ENCODE measurements at regions not wholly inside any gene's neighbourhood (a gene's known extent, or its start where the extent isn't known, plus 50 kb on each side); places are given as distances from the start of the nearest gene placed in this dataset.

DNA sequence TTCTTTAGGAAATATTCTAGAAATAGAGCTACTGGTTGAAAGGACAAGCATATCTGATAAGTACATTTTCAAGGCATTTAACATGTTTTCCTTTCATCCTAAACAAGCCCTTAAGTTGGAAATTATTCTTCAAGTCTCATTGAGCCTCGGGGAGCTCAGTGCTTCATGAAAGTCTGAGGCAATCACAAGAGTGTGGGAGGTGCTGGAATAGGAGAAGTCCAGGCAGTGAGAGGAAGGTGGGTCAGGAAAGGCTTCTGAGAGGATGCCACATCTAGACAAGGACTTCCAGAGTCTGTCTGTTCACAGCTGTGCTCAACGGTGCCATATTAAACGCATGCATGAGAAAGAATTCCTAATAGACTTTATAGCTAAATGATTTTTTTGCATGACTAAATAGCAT lies 69.8 kb downstream of the CD83 start:
- no peak for DNase-seq

DNA sequence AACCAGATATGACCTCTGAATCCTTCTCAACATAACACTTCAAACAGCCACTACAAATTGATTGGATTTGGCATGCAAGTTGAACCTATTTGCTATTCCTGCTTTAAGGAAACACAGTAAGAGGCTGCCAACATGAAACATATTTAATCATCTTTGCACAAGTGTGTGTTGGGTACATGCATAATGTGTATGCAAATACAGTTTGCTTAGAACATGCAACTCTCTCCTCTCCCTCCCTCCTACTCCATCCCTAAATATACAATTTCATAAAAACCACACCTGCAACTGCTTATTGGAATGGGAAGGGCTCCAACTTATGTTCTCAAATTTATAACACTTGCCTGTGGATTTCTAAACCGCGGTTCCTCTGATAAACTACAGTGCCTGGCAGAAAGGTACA lies 71.5 kb downstream of the CD83 start:
- no peak for DNase-seq

DNA sequence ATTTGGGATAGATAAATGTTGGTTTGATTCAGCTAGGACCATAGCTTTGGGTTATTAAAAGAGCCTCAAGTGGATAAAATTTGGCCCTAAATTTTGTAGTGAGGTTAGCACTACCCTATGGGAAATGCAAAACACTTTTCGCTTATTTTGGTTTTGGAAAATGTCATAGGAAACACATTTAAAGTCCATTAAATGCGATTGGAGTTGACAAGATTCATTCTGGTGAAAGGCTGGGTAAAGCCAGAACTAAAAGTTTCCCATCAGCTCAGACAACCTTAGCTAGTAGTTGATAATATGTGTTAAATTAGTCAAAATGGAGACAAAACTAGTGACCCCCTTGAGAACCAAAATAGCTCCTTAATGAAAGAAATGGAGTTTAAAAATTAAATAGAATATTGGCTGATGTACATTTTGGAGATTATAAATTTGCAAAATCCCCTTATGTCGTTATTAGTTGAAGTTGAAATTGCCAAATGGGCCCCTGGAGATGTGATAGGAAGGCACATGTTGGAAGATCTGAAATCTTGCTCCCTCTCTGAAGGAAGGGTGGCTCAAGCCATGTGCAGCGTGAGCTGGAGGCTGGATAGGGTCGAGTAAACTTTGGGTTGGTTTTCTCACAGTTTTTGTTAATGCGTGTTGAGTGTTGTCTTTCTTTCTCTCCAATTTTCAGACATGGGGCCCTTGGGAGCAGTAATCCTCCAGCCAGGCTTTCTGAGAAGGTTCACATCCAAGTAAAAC lies 72.8 kb downstream of the CD83 start:
- DNase-seq, result no peak

DNA sequence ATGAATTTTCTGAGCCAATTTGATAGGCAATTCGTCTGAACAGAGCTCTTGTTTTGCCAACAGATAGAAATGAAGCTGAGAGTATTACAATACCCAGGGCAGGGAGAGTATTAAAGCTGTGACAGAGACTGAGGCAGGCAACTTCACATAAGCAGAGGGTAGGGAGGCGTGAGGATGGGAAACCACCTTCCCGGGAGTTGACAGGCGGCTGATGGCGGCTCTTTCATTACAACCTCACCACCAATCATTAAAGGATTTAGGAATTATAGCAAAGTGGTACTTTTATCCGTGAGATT lies 73.3 kb downstream of the CD83 start:
- DNase-seq, result no peak

DNA sequence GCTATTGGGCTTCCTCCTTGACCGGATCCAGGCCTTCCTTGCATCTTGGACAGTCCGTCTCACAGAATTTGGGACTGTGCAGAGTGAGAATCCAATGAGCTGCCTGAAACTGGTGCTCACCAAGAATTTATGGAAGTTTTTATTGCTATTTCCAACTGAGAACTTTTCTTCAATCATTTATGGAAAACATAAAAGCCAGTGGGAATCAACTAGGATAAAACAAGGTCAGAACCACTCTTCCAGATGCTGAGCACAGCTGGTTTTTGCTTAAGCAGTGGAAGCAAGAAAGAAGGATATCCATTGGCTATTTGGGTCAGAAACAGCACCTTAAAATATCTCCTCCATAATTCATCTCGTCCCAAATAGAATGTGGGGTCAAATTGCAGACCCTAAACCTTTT lies 74.2 kb downstream of the CD83 start:
- DNase-seq, result no peak

DNA sequence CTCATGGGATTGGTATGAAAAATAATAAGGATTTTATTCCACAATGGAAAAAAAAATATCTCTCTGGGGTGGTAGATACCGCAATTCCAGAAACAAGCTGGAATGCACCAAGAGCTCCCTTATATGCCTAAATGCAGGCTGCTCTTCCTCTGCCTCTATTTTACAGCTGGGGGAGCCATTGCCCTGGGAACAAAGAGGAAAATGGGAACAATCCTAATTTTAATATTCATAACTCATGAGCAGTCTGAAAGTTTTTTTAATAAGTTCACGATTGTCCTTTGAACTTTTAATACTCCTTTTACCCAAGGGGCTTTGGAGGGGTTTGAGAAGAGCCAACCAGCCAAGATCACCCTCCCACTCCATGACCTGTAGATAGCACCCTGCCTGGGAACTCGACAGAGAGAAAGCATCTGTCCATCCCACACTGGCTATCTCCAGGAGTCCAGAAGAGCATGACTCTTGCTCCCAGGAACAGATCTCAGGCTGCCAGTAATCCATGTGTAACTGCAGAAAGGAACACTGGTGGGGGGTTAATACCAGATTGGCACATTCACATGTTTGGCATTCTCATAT lies 74.7 kb downstream of the CD83 start:
- DNase-seq, result no peak

DNA sequence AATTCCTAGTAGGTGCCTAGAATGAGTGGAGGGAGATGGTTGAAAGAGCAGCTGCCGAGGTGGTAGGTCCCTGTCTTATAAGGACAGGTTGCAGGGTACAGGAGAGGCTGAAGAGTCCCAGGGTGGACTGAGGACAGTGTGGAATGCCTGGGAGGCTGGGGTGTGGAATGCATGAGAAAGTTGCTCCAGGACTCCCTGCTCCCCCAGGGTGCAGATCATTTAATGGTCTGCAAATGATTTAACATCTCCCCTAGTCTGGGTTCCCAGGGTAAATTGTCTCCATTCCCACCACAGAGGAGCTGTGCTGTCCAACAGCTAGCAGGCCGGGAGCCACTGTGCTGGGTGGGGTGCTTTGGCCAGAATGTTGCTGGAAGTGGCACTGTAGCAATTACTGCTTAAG lies 76.0 kb downstream of the CD83 start:
- DNase-seq, result no peak

DNA sequence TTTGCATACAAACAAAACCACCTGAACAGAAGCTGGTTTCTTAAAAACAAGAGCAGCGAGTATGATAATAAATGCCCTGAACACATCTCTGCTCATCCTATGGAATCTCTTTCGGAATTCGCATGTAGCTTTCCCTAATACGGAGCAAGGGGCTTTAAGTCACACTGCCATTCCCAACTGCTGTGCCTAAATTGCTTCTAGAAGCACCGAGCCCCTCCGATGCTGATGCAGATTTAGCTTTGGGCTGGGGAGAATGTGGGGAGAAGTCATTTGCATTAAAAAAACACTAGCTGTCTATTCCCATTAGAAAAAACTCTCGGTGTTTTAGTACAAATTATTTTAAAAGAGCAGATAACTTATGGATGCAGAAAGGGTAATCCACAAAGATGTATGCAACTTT lies 76.9 kb downstream of the CD83 start:
- no peak for DNase-seq

DNA sequence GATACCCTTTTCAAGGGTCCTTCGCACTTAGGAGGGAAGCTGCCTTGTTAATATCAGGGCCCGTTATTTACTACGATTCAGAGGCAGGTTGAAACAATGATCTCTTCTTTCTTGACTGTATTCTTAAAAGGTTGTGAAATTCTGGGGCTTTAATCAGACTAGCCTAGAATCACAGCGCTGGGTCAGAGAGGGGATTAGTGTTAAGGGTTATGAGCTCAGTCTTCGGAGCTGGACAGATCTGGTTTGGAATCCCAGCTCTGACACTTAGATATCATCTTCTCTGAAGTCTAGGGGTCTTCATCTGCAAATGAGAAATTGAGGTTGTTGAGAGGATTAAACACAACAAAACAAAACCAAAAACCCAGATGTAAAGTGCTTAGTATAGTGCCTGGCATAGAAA lies 77.4 kb downstream of the CD83 start:
- no peak for DNase-seq

DNA sequence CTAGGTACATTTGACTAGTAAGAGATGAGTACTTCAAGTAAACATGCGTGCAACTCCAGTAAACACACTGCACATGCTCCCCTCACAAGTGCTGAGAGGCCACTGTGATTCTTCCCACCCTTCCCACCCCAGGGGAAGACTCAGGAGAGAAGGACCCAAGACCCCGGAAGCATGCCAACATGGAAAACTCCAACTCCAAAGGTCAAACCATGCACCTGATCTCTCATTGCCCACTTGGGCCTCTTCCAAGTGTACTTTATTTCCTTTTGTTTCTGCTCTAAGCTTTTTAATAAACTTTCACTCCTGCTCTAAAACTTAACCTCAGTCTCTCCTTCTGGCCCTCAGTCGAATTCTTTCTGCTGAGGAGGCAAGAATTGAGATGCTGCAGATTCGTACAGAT lies 78.5 kb downstream of the CD83 start:
- DNase-seq, result no peak

DNA sequence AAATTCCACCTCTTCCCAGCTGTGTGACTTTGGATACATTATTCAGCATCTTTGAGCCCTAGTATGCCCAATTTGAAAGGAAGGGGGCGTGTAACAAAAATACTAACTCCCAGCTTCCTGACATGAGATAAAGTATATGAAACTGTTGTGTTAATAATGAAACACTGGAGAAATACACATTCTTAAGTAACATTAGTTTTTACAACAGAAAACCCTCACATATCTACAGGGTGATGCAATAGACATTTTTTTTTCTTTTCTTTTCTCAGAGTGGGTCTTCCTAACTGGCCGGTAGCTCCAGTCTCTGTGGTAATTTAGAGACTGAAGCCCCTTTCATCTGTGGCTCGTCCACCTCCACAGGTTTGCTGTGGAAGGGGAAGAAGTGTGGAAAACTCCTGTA lies 79.5 kb downstream of the CD83 start:
- DNase-seq, result no peak

DNA sequence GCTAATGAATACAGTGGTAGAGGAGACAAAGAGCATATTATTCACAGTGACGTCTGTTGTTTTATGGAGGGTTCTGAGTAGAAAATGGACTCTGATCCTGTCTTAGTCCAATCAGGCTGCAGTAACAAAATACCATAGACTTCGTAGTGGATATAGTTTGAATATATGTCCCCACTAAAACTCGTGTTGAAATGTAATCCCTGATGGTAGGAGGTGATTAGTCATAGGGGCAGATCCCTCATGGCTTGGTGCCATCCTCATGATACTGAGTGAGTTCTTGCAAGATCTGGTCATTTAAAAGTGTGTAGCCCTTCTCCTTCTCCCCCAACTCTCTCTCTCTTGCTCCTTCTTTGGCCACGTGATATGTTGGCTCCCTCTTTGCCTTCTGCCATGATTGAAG lies 82.5 kb downstream of the CD83 start:
- DNase-seq, result no peak

DNA sequence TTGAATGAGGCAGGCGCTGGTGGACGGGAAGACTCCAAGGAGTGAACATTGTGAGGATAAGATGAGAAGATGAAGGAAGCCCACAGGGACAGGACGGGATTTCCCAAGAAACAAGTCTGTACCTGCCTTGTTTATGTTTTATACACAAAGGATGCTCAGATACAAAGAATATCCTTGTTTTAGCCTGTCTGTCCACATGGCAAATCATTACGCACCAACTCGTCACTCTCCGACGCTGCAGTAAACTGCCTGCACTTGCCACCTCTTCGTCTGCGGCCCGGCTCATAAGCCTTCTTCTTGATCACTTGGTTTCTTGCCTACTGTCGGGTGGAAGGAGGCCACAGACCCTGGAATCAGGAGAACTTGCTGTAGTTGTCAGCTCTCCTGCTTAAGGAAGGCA lies 85.4 kb downstream of the CD83 start:
- no peak for DNase-seq

DNA sequence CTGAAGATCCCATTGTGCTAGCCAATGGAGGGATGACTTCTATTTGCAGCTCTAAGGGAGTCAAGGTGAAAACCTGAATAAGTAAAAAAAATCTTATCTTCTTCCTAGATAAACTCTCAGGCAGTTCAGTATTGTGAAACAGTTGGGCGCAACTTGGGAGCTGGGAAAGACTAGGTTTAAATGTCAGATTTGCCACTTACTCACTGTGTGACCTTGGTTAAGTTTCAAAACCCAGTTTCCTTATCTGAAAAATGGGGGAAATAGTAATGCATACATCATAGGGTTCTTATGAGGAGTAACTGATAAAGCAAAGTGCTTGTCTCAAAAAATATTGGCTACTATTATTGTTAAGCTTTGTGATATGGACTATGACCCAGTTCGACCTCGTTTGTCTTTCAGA lies 88.8 kb downstream of the CD83 start:
- no peak for DNase-seq

DNA sequence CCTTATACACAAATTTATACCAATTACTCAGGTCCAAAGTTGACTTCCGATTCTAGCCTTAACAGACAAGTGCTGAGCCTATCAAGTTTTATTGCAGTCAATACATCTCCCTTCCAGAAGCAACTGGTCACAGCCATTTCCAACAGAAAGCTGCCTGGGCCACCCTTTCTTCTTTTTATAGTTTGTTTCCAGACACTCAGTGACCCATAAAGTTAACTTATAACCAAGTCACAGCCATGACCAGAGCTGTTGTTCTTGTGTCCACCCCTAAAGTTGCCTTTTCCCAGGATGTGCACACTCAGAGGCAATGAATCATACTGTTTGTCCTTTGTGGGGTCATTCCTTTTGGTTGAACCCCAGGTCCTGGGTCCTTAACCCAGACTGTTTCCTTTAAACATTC lies 89.9 kb downstream of the CD83 start:
- no peak for DNase-seq

DNA sequence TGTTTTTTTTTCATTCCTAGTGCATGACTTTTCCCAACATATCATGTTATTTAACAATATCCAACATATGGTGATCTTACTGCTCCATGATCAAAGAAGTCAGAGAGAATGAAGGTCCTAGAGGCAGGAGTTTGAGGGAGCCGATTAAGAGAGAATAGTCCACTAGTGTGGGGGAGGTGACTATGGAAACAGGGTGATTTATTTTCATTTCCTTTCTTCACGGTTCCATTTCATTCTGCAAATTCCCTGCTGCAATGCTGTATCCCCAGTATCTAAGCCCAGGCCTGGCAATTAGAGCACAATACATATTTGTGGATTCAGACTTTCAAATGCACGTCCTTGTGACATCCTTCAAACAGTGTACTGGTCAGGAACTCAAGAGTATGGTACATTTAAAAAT lies 91.4 kb downstream of the CD83 start:
- DNase-seq, result no peak

DNA sequence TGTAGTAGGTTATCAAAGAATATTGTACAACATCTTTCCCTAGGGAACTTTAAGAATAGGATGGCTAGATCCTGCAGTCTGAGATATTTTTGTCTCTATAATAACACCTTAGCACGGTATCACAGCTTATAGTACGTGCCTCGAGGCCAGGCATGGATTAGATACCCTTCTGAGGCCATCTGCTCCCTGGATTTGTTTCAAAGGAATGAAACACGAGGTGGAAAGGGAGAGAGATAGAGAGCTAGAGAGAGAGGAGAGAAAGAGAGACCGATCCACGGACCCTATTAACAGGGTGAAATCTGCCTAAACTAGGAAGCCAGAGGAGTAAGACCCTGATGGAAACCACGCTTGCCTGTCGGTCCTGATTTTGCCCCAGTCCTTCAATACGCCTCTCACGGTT lies 92.5 kb downstream of the CD83 start:
- DNase-seq, result no peak

DNA sequence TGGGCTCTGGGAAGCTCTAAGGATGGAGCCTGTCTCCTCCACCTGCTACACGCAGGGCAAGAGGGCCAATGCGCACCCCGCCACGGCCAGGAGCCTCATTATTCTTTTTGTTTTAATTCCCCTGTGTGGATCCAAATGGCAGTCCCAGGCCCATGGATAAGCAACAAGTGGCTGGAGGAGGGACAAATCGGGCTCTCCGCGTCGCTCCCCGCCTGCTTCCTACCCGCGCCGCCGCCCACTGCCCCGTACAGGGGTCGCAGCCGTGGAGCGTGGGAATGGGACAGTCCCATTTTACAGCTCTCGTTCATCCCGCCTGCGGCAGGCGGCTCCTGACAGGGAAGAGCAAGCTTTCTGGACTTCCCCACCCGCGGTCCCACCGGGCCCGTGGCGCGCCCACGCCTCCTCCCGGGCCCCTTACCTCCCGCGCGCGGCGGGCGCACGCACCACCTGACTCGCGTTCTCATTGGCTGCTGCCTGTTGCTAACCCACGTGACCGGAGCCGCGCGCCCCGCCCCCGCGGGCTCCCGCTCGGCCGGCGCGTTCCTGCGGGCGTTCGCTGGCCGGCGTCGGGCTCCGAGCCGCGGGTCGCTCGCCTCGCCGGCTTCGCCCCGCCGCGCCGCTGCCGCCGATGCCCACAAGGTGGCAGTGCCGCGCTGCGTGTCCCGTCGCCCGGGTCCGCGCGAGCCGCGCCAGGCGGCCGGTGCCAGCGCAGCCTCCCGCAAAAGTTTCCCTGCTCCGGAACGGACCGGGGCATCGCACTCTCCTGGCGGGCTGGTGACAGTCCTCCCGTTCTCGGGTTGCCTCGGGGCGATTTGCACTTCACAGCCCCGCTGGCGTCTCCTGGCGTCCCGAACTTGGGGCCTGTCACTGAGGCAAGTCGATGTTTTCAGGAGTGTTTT lies 93.3 kb downstream of the CD83 start:
- DNase-seq, result peak; percentile 79

DNA sequence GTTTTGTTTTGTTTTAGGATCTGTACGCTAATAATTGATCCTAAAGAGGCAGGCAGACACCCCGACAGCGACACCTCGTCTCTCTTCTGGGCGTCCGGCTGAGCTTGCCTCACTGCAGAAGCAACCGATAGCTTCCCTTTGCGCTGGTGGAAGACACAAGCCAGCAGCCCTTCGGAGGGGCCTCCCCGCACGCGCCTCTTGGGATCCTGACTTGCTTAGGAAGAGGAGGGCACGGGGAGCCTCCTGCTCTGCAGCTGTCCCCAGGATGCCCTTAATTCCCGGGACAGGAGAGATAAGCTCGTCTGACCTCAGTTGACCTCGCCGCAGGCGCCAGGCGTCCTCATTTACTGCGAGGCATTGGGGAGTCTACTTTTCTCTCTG lies 94.0 kb downstream of the CD83 start:
- peak; percentile 26 for DNase-seq

DNA sequence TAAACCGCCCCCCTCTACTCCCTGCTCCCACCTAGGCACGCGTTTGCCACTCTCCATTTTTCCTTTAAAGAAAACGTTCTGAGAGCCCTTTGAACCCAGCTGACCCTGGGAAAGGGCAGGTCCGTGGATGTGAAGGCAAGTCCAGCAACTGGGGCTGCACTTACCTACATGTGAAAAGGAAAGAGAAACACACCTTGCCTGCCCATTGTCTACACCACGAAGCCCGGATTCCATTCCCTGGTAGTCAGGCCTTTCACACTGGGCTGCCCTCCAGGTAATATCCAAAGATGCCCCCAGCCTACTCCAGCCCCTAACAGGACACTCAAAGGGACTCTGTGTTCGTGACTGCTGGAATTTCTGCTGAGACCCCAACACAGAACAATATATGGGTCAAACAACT lies 94.4 kb downstream of the CD83 start:
- no peak for DNase-seq

DNA sequence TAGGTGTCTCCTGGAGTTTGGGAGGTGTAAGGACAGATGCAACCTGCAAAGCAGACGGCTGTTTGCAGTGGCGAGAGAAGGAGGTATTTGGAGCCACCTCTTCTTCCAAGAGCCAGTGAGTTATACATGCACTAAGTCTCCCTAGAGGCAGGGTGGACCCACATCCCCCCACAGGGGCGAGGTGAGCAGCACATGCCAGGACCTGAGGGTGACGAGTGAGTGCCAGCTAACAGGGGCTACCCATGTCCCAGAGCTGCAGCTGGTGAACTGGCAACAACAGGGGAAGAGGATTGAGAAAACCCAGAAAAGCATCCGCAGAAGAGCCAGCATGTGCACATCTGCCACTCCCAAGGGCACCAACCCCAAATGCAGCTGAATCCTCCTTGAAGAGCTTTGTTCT lies 95.1 kb downstream of the CD83 start:
- no peak for DNase-seq

DNA sequence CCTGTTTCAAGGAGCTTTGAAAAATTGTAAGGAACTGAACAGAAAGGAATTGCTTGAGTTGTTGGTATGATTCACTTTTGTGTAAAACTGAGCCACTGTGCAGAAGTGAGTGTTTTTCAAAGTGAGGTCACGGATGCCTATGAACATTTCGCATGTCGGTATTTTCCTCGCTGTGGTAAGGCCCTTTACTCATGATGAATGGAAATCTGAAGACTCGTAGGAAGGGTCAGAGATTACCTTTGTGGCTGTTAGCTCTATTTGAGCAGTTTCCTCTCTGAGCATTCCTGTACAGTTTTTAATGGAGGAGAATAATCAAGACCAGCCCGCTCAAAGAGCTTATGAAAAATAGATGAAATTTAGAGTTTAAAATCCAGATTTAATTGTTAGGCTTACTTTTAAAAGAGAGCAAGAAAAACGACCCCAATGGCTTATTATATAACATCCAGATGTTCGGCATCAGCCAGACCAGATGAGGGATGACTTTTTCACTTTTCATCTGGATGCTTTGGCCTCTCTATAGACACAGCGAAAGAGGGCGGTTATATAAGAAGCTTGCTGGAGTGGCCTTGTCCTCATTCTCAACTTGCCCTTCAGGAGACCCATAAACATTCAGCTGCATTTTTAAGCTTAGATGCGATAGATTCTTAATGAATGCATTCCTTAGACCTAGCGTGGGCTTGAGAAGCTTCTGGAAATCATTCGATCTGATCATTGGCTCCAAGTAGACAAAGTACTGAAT lies 99.5 kb downstream of the CD83 start:
- DNase-seq, result no peak

DNA sequence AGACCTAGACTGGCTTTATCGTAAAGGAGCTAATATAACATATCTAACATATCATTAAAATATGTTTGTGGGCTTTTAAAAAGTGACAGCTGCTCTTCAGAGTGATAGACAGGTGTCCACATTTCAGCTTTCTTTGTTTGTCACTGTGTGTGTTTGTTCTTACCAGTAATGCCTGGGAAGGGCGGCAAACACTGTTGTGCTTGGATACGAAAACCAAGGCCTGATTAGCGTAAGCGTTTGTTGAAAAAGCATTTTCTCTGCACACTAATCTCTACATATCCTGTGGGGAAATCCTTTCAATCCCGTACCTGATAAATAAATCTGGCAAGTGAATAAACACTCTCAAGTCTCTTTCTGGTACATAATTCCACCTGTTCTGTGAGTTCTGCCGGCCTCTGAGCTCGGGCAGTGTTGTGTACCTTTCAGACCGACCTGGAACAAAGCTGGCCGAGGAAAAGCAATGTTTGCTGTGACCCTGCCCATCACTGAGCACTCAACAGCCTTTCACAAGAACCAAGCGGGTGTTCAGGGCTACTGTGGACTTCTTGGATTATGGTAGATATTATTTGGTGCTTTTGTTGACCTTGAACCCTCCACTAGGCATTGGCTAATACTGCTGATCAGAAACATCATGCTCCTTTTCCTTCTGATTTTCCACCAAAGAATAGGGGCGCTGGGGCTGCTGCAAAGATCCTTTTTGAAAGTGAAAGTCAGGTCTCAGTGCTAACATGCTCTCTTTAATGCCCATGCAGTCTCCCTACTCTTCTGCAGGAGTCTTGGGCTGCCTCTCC lies 100.4 kb downstream of the CD83 start:
- DNase-seq, result no peak
